ENCODE measurements at regions not wholly inside any gene's neighbourhood (a gene's known extent, or its start where the extent isn't known, plus 50 kb on each side); places are given as distances from the start of the nearest gene placed in this dataset.

GRCh38 chr11:15483205-15483604 is 368.5 kb downstream of the INSC start:
- WGBS, 2 donors: 67 to 77% methylated on average over 1 of the region's 1 CpG
- H3K9me3 ChIP-seq: no peaks in the 10 kb centered on the region
- no peak overlapping the region for H3K27ac ChIP-seq
- no peak for DNase-seq
- H3K4me3 ChIP-seq: no peak overlapping the region
- H3K4me1 ChIP-seq: no peaks in the 10 kb centered on the region
- no peaks in the 10 kb centered on the region for H3K36me3 ChIP-seq (ENCODE audit: low read depth, missing control alignments)
- H3K27me3 ChIP-seq: no peaks in the 10 kb centered on the region
- intact Hi-C loops (cut with DNase I; ENCODE audit: low total_unique reads): no loop called here
- TF ChIP-seq POLR2A (IDR thresholded peaks at IDR 0.05): no peak
- no peak for TF ChIP-seq CTCF (IDR thresholded peaks at IDR 0.05)

GRCh38 chr11:15484398-15484797 is 369.7 kb downstream of the INSC start:
- 43 to 62% methylated on average over 2 of the region's 2 CpGs for WGBS, 2 donors
- no peaks in the 10 kb centered on the region for H3K36me3 ChIP-seq (ENCODE audit: low read depth, missing control alignments)
- no peaks in the 10 kb centered on the region for H3K27me3 ChIP-seq
- no peak for TF ChIP-seq POLR2A (IDR thresholded peaks at IDR 0.05)
- no peak for TF ChIP-seq CTCF (IDR thresholded peaks at IDR 0.05)
- no peaks in the 10 kb centered on the region for H3K9me3 ChIP-seq
- DNase-seq: no peak
- no peak overlapping the region for H3K27ac ChIP-seq
- intact Hi-C loops (cut with DNase I; ENCODE audit: low total_unique reads): no loop called here
- H3K4me3 ChIP-seq: no peak overlapping the region
- no peaks in the 10 kb centered on the region for H3K4me1 ChIP-seq

- Histone ChIP-seq H3K4me3 (no peak overlapping the region), H3K36me3 (ENCODE audit: low read depth, missing control alignments) (no peaks in the 10 kb centered on the region), H3K4me1 (no peaks in the 10 kb centered on the region), H3K9me3 (no peaks in the 10 kb centered on the region), H3K27ac (no peak overlapping the region), H3K27me3 (no peaks in the 10 kb centered on the region)
- TF ChIP-seq POLR2A (IDR thresholded peaks at IDR 0.05): no peak
- 71 to 83% methylated on average over 2 of the region's 2 CpGs for WGBS, 2 donors
- intact Hi-C loops (cut with DNase I; ENCODE audit: low total_unique reads): no loop called here
- no peak for DNase-seq
These were observed 370.7 kb downstream of the INSC start for GRCh38 chr11:15485432-15485831.

GRCh38 chr11:15489281-15489680 is 374.6 kb downstream of the INSC start:
- DNase-seq: no peak
- Histone ChIP-seq H3K27ac (no peak overlapping the region), H3K4me3 (no peak overlapping the region), H3K36me3 (ENCODE audit: low read depth, missing control alignments) (no peaks in the 10 kb centered on the region), H3K9me3 (no peaks in the 10 kb centered on the region), H3K27me3 (no peaks in the 10 kb centered on the region), H3K4me1 (no peaks in the 10 kb centered on the region)
- intact Hi-C loops (cut with DNase I; ENCODE audit: low total_unique reads): no loop called here
- TF ChIP-seq CTCF (IDR thresholded peaks at IDR 0.05) (no peak), POLR2A (IDR thresholded peaks at IDR 0.05) (no peak)

- Histone ChIP-seq H3K4me3 (no peak overlapping the region), H3K4me1 (no peaks in the 10 kb centered on the region), H3K36me3 (ENCODE audit: low read depth, missing control alignments) (no peaks in the 10 kb centered on the region), H3K9me3 (no peaks in the 10 kb centered on the region), H3K27ac (no peak overlapping the region), H3K27me3 (no peaks in the 10 kb centered on the region)
- TF ChIP-seq POLR2A (IDR thresholded peaks at IDR 0.05): no peak
- TF ChIP-seq CTCF (IDR thresholded peaks at IDR 0.05): no peak
- DNase-seq: no peak
- intact Hi-C loops (cut with DNase I; ENCODE audit: low total_unique reads): no loop called here
- 80 to 93% methylated on average over 1 of the region's 1 CpG for WGBS, 2 donors
These were observed 375.8 kb downstream of the INSC start for GRCh38 chr11:15490535-15490934.
